ENCODE measurements at regions not wholly inside any gene's neighbourhood (a gene's known extent, or its start where the extent isn't known, plus 50 kb on each side); places are given as distances from the start of the nearest gene placed in this dataset.

DNA sequence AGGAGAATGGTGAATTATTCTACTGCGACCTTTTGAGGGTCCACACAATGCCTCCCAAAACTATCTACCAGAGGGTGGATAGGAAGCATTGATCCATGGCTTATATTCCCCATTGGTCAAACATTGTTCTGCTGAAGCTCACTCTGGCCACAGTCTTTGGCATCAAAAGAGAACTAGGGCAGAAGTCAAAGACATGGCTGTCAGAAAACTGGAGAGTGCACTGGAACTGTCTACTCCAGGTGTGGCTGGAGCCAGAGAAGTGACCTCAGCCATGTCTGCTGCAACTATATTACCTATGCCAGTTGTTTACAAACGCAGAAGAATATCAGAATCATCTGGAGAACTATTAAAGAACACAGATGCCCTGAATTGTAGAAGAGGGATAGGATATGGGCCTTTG is 238.7 kb upstream of the USP25 start:
- DNase-seq, result no peak

DNA sequence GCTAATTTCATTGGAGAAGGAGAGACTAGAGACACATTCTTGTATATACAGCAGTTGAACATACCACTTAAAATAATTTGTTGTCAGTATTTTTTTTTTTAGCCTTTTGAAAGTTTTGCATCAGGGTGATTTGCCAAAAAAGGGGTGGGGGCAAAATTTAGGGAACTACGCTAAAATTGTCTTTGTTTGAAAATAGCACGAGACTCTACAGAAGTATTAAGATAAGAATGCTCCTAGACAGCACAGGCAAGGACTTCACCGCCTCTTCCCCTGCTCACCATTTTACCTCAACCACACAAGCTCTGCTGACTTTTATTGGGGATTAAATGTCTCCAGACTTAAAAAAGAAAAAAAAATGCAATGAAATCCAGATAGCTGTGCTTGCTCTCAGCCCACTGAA is 236.1 kb upstream of the USP25 start:
- DNase-seq, result no peak

DNA sequence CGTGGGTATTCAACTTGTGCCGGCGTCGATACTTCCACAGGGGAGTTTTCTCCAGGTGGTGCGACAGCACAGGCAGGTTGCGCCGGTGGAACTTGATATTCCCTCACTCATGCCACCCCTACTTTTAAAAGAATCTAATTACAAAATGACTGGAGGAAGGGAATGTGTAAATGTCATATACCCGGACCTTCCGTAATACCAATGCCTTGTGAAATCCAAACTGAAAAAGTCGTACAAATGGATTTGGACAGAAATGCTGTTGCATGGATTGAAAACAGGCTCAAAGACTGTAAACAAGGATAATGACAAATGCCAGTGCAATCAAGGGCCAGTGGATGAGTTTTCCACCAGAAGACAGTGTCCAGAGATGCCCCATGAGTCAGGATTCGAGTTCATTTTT is 235.3 kb upstream of the USP25 start:
- DNase-seq, result no peak

DNA sequence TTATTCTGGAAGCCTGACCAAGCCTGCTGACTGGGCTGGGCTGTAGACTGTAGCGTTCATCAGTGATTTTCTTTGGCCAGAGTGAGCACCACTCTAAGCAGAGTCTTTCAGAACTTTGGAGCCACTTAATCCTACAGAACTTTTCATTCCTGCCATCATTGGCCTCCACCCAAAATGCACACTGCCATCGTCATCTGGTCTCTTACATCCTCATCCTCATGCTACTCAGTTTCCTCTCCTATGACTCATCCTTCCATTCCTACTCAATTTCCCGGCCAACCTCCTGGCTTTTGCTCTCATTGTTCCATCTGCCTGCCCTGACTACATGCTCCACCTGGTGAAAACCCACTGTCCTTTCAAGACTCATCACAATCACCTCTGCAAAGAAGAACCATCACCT is 233.8 kb upstream of the USP25 start:
- DNase-seq, result peak; percentile 7

DNA sequence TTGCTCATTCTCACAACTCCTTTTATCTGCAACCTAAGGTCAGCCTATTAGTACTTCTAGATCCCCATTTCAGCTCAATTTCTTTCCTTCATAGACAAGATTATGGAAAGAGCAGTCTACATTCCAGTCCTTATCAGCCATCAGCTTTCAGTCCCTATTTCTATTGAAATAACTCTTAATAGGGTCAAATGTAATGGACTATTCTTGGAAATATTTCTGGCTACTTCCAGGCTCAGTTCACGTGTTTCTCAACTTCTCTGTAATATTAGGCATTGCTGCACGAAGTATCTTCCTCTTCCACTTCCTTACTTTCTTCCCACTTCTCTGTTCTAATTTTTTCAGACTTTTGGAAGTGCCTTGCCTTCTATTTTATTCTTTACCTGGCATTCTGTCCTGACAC is 232.9 kb upstream of the USP25 start:
- DNase-seq, result no peak

DNA sequence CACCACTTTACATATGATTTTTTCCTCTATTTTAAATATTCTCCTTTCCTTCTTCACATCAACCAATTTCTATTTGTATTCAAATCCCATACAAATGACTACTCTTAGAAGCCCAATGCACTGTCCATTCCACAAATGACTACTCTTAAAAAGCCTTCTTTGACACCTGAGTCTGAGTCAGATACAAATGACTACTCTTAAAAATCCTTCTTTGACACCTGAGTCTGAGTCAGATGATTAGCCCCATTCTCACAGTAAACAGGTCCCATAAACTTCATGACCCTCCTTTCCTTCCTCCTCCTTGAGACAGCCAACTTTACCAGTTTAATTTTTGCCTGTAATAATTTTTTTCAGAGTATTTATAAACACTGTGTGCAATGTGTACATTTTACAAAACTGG is 231.3 kb upstream of the USP25 start:
- no peak for DNase-seq

DNA sequence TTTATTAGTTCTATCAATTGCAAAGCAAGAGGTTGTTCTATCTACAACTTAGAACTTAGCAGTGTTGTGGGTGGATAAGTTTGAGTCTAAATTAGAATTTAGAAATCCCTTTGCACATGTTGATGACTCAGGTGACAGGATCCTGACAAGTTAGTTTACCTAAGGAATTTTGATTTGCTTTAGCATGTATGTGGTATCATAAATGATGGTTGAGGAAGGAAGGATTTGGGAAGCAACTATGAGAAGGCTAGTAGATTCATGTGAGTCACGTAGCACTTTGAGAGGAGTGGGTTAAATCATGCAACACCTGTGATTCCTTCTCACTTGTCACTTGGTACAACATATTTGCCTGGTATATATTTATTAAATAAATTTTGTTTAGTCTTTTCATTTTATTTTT is 223.7 kb upstream of the USP25 start:
- no peak for DNase-seq

DNA sequence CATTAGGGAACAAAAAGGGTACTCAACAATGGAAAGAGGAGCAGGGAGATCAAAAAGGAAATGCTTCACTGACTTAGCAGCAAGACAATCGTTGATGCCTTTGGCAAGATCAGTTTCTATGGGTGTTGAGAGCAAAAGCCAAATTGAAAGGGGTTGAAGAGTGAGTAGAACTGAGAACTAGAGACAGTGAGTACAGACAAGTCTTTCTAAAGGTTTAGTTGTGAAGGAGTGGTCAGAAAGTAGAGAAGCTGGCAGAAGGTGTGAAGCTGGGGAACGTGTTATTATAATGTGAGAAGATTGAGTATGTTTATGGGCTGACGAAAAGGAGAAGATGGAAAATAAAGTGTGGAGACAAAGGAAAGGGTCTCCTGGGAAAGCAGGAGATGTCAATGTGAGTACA is 221.2 kb upstream of the USP25 start:
- no peak for DNase-seq

DNA sequence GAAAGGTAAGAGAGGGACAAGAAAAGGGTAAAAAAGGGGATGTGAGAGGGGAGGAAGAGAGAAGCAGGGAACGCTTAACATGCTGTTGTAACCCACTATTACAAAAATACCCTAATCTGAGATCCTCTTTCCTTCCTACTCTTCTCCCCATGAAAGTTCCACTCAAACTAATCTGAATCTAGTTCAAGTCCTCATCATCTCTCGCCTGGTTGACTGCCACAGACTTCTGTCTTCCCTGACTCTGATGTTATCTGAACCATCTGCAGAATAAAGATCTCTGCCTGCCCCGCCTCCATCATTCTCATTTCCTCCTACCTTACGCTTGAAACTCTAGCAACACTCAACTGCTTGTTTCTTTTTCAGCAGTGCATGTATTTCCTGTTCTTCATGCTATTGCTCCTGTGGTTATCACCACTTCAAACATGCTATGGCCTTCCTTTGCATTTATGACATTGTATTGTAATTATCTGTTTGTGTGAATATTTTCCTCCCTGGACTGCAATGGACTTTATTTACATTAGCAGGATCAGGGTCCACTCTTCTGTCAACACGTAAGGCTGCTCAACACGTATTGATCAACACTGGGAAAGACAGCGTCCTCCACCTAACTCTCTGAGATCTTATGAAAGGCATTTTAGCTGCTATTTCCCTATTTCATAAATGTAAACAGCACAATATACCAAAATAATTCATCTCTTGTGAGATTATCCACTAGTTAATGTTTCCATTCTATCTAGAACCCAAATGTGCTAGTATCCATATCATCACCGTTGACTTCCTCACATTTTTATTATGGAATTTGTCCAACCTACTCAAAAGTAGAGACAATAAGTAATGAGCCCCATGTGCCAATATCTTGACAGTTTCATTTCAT is 215.5 kb upstream of the USP25 start:
- no peak for DNase-seq

DNA sequence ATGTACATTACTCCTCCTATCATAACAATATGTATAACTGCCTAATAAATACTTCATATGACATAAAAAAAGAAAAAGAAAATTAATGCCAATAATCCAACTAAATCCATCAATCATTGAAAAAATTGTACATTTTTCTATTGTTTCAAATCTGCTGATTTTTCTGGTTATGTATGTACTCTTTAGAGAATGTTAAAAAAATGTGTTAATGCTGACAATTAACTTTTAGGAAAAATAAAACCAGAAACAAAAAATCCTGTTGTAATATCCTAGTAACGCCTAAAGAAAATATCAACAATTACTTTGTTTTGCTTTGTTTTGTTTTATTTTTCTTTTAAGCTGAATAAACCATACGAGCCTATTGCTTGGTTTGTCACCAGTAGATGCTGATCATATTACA is 213.9 kb upstream of the USP25 start:
- DNase-seq, result no peak

DNA sequence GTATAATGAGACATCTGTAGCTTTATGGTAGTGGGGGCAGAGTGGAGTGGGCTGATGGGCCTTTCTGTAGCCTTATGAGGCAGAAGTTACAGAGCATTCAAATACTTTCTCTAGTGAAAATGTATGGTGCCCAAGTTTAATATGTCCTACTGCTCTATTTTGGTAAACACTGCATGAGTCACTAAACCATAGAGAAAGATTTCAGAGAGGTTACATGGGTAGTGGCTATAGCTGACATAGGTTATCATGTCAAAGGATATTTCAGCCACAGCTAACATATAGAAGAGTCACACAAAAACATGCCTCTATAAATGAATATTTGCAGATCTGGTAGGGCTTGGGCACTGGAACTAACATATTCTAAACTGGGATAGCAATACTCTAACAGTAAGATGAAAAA is 212.4 kb upstream of the USP25 start:
- DNase-seq, result no peak

DNA sequence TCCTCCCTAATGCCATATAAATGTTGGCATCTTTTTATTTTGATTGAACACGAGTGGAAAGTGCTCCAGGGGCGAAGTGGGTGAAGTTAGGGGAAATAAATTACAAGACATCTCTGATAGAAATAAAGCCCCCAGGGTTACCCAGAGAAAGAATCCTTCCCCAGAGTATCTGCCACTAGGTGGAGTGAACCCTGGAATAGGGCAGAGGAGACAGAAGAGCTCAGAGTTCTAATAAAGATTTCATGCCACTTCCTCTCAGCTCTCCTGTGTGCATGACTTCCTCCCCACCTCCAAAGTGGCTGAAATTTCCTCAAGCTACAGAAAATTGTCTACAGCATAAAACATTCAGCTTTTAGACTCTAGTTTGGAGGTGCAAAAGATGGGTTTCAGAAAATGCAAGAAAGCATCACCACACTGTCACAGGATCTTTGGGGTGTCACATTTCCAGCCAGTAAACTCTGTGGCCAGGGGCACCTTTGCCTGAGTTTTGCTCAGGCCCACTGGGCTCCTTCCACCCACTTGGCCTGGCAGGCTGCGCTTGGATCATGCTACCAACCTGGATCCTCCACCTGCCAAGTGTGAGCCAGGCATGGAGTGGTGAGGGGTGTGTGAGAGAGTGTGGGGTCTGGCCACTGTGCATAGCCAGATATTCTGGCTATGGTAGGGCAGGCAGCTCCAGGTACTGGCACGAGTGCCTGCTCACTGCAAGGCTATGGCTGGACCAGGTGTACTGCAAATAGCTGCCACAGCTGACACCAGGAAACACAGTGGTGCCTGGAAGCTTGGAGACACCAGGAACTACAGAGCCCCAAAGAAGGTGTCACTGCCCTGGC is 208.8 kb upstream of the USP25 start:
- DNase-seq, result no peak

DNA sequence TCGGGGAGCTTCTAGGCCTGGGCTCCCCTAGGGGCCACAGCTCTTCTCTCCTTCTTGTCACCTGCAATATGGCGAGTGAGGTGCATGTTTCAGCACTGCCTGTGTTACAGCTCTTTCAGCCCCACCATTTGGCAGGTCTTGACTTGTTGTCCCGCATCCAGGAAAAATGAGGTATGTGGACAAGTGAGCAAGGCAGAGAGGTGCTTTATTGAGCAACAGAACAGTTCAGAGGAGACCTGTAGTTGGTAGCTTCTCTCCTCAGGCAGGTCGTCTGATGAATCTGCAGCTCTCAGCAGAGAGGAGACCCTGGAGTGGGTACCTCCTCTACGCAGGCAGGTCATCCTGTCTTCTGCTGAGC is 208.2 kb upstream of the USP25 start:
- DNase-seq, result no peak

DNA sequence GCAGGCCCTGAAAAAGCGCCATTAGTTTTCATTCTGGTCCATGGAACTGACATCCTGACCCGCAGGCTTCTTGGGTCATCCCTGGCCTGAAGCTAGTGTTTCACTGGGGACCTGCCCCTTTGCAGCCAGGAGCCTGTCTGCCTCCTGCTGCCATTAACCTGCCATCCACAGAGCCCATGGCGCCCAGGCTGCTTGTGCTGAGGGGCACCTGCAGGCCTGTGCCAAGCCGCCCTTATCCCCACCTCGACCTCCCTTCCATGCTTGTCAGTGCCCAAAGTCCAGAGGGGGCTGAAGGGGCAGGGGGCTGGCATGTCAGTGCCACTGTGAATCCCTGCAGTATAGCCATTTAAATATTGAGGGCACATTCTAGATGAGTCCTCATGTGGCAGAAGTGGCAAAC is 207.6 kb upstream of the USP25 start:
- DNase-seq, result no peak

DNA sequence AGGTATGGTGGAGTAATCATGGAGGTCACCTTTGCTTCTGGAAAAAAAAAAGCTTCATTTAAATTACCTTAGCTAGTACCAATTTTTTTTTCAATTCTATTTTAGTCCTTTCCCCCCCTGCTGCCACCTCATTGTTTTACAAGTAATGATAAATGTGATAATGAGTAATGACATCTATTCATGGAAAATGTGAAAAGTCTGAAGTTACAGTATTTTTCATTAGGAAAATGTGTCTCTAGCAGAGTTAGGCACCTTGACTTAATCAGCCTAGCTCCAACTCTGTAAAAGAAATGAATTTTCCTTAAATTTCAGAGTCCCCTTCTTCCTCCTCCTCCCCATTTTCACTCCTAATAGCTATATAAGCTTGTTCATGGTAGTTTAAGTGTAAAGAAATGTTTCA is 204.9 kb upstream of the USP25 start:
- no peak for DNase-seq

DNA sequence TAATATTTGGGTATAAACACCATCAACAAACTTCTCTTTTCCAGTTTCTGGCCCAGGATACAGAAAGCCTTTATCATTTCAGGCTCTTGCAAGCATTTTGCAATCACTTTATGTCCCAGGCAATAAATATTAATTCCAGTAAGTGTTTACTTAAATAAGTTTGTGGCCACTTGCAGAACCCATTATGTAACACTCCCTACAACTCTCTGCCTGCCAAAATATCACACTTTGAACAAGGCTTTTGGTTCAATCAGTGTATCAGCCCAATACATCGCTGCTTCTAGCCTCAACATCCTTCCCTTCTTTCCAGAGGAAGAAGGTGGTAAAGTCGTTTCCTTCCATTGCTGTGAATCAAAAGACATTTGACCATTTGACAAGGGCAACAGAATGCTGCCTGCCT is 203.0 kb upstream of the USP25 start:
- DNase-seq, result no peak

DNA sequence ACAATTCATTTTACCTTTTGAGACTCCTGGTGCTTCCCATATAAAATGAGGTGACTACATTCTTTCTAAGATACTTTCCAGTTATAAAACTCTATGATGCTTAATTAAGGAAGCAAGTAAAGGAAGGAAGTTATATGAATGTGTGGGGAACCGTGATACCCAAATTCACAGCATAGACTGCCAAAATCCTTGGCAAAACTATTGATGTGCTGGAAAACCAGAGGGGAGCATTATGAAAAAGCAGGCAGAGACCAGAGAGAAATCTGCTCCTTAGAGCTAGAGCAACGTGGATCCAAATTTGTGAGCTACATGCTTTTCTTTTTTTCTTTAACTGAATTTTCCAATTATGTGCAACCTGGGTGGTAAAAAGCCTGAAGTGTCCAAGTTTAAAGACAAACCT is 201.4 kb upstream of the USP25 start:
- DNase-seq, result no peak

DNA sequence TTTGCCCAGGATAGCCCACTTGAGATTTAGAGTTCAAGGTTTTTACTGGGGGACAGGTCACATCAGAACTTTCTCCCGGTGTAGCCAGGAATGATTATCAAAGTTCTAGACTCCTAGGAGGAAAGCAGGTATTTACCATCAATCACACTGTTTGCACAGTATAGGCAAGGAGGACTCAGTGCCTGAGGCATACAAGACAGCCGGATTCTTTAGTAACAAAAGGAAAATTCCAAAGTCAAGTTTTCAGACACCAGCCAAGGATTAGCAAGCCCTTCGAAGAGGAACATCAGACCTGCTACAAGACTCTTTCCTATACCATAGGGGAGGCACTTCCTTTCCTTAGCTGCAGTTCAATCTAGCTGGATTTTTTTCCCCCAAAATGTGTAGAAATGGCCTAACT is 197.8 kb upstream of the USP25 start:
- DNase-seq, result no peak

DNA sequence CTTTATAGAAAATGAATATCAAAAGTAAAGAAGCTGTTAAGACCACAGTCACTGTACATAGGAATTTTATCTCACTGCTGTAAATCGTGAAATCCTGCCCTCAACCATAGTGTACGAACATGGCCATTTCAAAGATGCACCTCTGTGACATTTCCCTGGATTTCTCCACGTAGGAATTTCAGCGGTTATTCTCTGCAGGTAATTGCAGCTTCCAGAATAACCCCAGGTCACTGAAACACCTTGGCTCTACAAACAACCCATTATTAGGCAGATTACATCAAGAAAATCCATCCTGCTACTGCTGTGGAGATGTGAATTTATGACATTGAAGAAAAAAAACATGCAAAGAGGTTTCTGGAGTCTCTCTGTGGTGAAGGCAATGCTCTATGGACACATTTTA is 196.2 kb upstream of the USP25 start:
- no peak for DNase-seq

DNA sequence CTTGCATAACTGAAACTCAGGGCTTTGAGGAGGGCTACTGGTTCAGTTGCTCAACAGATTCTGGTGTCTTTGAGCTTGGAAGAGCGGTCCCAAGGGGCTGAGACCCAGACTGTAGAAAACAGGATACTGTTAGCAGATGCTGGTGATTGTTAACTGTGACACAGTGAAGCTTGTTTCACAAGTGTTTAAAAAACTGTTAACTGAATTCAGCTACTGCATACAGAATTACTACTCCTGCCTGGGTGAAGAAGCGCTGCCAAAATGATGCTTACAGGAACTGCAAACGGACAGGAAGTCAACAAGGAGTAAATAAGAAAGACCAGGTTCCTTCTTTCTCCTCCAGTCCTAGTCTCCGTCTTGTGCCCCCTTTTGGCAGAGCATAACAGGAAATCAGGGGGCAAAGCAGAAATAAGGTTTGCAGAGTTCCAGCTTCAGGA is 195.3 kb upstream of the USP25 start:
- DNase-seq, result no peak

DNA sequence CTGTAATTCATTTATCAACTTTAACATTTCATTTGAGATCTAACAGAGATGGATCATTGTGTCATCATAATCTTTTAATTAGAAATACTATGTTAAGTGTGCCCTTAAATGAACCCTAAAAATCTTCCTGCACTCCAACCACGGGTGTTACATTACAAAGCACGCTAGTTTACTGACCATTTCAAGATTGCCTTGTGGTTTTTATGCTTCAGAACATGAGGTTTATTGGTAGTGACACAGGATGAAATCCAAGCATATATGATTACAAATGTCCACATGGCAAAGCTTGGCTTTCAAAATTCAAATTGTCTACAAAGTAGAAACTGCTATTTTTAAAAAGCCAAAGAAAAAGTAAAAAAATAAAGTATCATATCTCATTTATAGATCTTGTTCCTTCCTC is 190.4 kb upstream of the USP25 start:
- no peak for DNase-seq

DNA sequence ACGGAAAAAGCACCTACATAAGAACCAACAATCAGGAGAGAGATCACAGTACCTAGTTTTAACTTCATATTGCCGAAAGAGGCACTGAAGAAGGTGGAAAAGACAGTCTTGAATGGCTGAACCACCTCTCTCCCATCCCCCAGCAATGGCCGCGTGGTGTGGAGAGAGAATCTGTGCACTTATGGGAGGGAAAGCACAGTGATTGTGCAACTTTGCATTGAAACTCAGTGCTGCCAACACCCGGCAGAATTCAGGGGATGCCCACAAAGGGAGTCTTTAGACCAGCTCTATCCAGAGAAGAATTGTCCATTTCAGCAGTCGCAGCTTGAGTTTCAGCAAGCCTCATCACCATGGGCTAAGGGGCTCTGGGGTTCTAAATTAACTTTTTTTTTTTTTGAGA is 186.3 kb upstream of the USP25 start:
- no peak for DNase-seq

DNA sequence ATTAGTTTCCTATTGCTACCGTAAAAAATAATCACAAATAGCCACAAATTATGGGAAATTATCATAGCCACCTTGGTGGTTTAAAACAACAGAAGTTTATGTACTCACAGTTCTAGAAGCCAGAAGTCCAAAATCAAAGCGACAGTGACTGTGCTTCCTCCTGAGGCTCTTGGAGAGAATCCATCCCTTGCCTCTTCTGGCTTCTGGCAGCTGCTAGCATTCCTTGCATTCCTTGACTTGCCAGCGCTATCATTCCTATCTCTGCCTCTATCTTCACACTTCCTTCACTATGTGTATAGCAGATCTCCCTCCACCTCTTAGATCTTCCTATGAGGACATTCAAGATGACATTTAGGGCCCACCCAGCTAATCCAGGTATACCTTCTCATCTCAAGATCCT is 180.1 kb upstream of the USP25 start:
- peak; percentile 42 for DNase-seq

DNA sequence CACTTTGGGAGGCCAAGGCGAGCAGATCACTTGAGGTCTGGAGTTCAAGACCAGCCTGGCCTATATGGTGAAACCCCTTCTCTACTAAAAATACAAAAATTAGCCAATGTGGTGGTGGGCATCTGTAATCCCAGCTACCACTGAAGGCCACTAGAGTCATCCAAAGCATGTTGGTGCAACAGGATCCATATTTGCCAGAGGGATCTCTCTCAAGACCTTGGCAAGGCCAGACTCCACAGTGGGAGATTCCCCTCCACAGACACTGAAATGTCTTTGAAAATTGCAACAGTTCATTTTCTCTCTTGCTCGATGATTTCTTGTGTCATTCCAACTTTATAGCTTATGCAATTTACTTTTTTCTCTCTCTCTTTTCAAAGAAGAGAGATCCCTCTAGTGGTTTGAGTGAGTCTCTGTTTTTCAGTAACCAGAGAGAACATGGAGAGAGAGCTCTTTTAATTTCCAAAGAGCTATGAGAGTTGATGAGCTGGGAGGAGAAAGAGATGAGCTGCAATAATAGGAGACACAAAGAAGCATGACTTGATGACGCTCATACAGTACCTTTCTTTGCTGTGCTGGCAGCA is 176.8 kb upstream of the USP25 start:
- DNase-seq, result peak; percentile 5
